ENCODE measurements at regions not wholly inside any gene's neighbourhood (a gene's known extent, or its start where the extent isn't known, plus 50 kb on each side); places are given as distances from the start of the nearest gene placed in this dataset.

DNA sequence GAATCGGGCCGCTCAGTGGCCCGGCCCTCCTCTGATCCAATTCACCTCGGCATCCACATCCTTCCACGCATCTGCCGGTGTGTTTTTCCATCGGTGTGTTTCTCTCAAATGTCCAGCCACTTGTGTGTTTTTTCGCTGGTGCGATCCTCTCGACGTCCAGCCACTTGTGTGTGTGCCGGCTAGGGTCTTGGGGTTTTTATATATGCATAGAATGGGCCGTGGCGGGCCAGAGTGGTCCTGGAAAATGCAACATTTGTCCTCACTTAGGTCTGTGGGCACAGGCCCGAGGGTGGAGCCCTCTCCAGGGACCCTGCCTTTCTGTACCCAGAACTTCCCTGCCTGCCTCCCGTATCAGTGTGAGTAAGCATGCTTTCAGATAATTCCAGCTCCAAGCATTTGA is 1106.4 kb downstream of the AMY1C start (continued):
- TF ChIP-seq, protein P1, sequence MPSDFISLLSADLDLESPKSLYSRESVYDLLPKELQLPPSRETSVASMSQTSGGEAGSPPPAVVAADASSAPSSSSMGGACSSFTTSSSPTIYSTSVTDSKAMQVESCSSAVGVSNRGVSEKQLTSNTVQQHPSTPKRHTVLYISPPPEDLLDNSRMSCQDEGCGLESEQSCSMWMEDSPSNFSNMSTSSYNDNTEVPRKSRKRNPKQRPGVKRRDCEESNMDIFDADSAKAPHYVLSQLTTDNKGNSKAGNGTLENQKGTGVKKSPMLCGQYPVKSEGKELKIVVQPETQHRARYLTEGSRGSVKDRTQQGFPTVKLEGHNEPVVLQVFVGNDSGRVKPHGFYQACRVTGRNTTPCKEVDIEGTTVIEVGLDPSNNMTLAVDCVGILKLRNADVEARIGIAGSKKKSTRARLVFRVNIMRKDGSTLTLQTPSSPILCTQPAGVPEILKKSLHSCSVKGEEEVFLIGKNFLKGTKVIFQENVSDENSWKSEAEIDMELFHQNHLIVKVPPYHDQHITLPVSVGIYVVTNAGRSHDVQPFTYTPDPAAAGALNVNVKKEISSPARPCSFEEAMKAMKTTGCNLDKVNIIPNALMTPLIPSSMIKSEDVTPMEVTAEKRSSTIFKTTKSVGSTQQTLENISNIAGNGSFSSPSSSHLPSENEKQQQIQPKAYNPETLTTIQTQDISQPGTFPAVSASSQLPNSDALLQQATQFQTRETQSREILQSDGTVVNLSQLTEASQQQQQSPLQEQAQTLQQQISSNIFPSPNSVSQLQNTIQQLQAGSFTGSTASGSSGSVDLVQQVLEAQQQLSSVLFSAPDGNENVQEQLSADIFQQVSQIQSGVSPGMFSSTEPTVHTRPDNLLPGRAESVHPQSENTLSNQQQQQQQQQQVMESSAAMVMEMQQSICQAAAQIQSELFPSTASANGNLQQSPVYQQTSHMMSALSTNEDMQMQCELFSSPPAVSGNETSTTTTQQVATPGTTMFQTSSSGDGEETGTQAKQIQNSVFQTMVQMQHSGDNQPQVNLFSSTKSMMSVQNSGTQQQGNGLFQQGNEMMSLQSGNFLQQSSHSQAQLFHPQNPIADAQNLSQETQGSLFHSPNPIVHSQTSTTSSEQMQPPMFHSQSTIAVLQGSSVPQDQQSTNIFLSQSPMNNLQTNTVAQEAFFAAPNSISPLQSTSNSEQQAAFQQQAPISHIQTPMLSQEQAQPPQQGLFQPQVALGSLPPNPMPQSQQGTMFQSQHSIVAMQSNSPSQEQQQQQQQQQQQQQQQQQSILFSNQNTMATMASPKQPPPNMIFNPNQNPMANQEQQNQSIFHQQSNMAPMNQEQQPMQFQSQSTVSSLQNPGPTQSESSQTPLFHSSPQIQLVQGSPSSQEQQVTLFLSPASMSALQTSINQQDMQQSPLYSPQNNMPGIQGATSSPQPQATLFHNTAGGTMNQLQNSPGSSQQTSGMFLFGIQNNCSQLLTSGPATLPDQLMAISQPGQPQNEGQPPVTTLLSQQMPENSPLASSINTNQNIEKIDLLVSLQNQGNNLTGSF (CRISPR knock-in tag; IDR thresholded peaks at IDR 0.05) = no peak
- TF ChIP-seq, protein P2, sequence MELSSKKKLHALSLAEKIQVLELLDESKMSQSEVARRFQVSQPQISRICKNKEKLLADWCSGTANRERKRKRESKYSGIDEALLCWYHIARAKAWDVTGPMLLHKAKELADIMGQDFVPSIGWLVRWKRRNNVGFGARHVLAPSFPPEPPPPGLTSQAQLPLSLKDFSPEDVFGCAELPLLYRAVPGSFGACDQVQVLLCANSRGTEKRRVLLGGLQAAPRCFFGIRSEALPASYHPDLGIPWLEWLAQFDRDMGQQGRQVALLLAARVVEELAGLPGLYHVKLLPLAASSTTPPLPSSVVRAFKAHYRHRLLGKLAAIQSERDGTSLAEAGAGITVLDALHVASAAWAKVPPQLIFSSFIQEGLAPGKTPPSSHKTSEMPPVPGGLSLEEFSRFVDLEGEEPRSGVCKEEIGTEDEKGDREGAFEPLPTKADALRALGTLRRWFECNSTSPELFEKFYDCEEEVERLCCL (CRISPR knock-in tag; IDR thresholded peaks at IDR 0.05; ENCODE audit: borderline replicate concordance) = no peak
- TF ChIP-seq, protein P3, sequence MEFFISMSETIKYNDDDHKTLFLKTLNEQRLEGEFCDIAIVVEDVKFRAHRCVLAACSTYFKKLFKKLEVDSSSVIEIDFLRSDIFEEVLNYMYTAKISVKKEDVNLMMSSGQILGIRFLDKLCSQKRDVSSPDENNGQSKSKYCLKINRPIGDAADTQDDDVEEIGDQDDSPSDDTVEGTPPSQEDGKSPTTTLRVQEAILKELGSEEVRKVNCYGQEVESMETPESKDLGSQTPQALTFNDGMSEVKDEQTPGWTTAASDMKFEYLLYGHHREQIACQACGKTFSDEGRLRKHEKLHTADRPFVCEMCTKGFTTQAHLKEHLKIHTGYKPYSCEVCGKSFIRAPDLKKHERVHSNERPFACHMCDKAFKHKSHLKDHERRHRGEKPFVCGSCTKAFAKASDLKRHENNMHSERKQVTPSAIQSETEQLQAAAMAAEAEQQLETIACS (CRISPR knock-in tag; IDR thresholded peaks at IDR 0.05) = no peak
- TF ChIP-seq, protein P4, sequence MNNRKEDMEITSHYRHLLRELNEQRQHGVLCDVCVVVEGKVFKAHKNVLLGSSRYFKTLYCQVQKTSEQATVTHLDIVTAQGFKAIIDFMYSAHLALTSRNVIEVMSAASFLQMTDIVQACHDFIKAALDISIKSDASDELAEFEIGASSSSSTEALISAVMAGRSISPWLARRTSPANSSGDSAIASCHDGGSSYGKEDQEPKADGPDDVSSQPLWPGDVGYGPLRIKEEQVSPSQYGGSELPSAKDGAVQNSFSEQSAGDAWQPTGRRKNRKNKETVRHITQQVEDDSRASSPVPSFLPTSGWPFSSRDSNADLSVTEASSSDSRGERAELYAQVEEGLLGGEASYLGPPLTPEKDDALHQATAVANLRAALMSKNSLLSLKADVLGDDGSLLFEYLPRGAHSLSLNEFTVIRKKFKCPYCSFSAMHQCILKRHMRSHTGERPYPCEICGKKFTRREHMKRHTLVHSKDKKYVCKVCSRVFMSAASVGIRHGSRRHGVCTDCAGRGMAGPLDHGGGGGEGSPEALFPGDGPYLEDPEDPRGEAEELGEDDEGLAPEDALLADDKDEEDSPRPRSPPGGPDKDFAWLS (CRISPR knock-in tag; IDR thresholded peaks at IDR 0.05; ENCODE audit: borderline replicate concordance) = no peak
- no peak for TF ChIP-seq ZNF644 (CRISPR knock-in tag; IDR thresholded peaks at IDR 0.05; ENCODE audit: low read depth)
- TF ChIP-seq, protein P5, sequence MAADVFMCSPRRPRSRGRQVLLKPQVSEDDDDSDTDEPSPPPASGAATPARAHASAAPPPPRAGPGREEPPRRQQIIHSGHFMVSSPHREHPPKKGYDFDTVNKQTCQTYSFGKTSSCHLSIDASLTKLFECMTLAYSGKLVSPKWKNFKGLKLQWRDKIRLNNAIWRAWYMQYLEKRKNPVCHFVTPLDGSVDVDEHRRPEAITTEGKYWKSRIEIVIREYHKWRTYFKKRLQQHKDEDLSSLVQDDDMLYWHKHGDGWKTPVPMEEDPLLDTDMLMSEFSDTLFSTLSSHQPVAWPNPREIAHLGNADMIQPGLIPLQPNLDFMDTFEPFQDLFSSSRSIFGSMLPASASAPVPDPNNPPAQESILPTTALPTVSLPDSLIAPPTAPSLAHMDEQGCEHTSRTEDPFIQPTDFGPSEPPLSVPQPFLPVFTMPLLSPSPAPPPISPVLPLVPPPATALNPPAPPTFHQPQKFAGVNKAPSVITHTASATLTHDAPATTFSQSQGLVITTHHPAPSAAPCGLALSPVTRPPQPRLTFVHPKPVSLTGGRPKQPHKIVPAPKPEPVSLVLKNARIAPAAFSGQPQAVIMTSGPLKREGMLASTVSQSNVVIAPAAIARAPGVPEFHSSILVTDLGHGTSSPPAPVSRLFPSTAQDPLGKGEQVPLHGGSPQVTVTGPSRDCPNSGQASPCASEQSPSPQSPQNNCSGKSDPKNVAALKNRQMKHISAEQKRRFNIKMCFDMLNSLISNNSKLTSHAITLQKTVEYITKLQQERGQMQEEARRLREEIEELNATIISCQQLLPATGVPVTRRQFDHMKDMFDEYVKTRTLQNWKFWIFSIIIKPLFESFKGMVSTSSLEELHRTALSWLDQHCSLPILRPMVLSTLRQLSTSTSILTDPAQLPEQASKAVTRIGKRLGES (CRISPR knock-in tag; IDR thresholded peaks at IDR 0.05; ENCODE audit: borderline replicate concordance) = no peak
- TF ChIP-seq, protein P6, sequence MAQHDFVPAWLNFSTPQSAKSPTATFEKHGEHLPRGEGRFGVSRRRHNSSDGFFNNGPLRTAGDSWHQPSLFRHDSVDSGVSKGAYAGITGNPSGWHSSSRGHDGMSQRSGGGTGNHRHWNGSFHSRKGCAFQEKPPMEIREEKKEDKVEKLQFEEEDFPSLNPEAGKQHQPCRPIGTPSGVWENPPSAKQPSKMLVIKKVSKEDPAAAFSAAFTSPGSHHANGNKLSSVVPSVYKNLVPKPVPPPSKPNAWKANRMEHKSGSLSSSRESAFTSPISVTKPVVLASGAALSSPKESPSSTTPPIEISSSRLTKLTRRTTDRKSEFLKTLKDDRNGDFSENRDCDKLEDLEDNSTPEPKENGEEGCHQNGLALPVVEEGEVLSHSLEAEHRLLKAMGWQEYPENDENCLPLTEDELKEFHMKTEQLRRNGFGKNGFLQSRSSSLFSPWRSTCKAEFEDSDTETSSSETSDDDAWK (CRISPR knock-in tag; IDR thresholded peaks at IDR 0.05) = no peak
- no peak for TF ChIP-seq BRD4 (CRISPR knock-in tag; IDR thresholded peaks at IDR 0.05)
